Naive thymus-derived CD4-positive, alpha-beta T cell (primary cell): ENCODE measurements at regions not wholly inside any gene's neighbourhood (a gene's known extent, or its start where the extent isn't known, plus 50 kb on each side); places are given as distances from the start of the nearest gene placed in this dataset.
A peak's percentile ranks its signal among the peaks of the same experiment; 100 is the strongest.

Source experiments
- ATAC-seq: fragments of 150-1000 bp; cut with Tn5 transposase; 2 replicates; pipeline ENCODE4 v1.10.0; 2021; ENCODE audit warnings: mild to moderate bottlenecking, moderate library complexity
- CTCF ChIA-PET: fragments of 350-600 bp; sonication (Branson Sonifier 250); formaldehyde crosslinking; loops from one replicate; lab custom pipeline; 2021; ENCODE audit warnings: antibody characterized with exemption; lab: Charles Lee
- POLR2A ChIA-PET: fragments of 350-600 bp; sonication (Branson Sonifier 250); formaldehyde crosslinking; loops from one replicate; lab custom pipeline; 2021; ENCODE audit warnings: antibody characterized with exemption, inconsistent platforms; lab: Charles Lee
- DNase-seq, 9 donors: peaks; one replicate each; pipeline versions ENCODE4 v3.0.0 to v3.0.0-alpha.2; 2020 to 2022; ENCODE audit warnings: mixed read lengths in 1 of 9
- H3K27ac ChIP-seq: one replicate; pipeline ENCODE4 v1.7.0; 2013; ENCODE audit warnings: mild to moderate bottlenecking, low read depth, low read length, moderate library complexity
- H3K27me3 ChIP-seq, 2 donors: one replicate each; pipeline ENCODE4 v1.7.0; 2013; ENCODE audit warnings: low read length in 2 of 2, mild to moderate bottlenecking in 2 of 2, moderate library complexity in 2 of 2; ENCODE audit not compliant: control insufficient read depth in 2 of 2, insufficient read depth in 2 of 2
- H3K36me3 ChIP-seq, 3 experiments: 1 replicate in 2 of 3; 2 replicates in 1 of 3; pipeline ENCODE4 v1.7.0; 2013; ENCODE audit warnings: low read length in 3 of 3, mild to moderate bottlenecking in 3 of 3, moderate library complexity in 1 of 3; ENCODE audit not compliant: insufficient read depth in 3 of 3, control insufficient read depth in 2 of 3
- H3K4me1 ChIP-seq, 2 donors: one replicate each; pipeline ENCODE4 v1.7.0; 2013; ENCODE audit warnings: low read length in 2 of 2, mild to moderate bottlenecking in 2 of 2, moderate library complexity in 1 of 2; ENCODE audit not compliant: control insufficient read depth in 2 of 2, insufficient read depth in 2 of 2
- H3K4me3 ChIP-seq: 2 replicates; pipeline ENCODE4 v1.7.0; 2013; ENCODE audit warnings: mild to moderate bottlenecking, low read length
- H3K9me3 ChIP-seq, 3 experiments: 1 replicate in 2 of 3; 2 replicates in 1 of 3; pipeline ENCODE4 v1.7.0; 2013; ENCODE audit warnings: low read length in 3 of 3; ENCODE audit not compliant: control insufficient read depth in 2 of 3
- H3K27ac Mint-ChIP-seq, 9 donors: one replicate each; pipeline ENCODE4 v1.8.0; 2020 to 2022; ENCODE audit warnings: mixed read lengths in 9 of 9, mild to moderate bottlenecking in 8 of 9, moderate library complexity in 5 of 9, inconsistent platforms in 2 of 9
- H3K27me3 Mint-ChIP-seq, 5 donors: one replicate each; pipeline ENCODE4 v1.8.0; 2021 to 2022; ENCODE audit warnings: mixed read lengths in 5 of 5, mild to moderate bottlenecking in 1 of 5
- H3K36me3 Mint-ChIP-seq, 5 donors: one replicate each; pipeline ENCODE4 v1.8.0; 2020 to 2022; ENCODE audit warnings: mixed read lengths in 5 of 5, mild to moderate bottlenecking in 3 of 5, inconsistent platforms in 1 of 5
- H3K4me1 Mint-ChIP-seq, 7 donors: one replicate each; pipeline ENCODE4 v1.8.0; 2020 to 2022; ENCODE audit warnings: mixed read lengths in 7 of 7, mild to moderate bottlenecking in 3 of 7, inconsistent platforms in 1 of 7
- H3K4me3 Mint-ChIP-seq, 10 donors: one replicate each; pipeline ENCODE4 v1.8.0; 2020 to 2022; ENCODE audit warnings: mild to moderate bottlenecking in 10 of 10, mixed read lengths in 10 of 10, moderate library complexity in 6 of 10, inconsistent platforms in 2 of 10
- H3K9me3 Mint-ChIP-seq, 11 donors: one replicate each; pipeline ENCODE4 v1.8.0; 2020 to 2022; ENCODE audit warnings: mixed read lengths in 11 of 11, mild to moderate bottlenecking in 4 of 11, inconsistent platforms in 1 of 11, moderate library complexity in 1 of 11
- intact Hi-C, 2 donors: fragments of 100-400 bp; cut with micrococcal nuclease; formaldehyde crosslinking; loops; one replicate each; pipeline ENCODE4 v1.15.1; 2023

- H3K4me1 Mint-ChIP-seq, result peaks cover 0 to 17% (median 13%) of the 10 kb centered on the region in 7 donors
- peaks cover 0 to 2% (median 0%) of the 10 kb centered on the region in 11 donors for H3K9me3 Mint-ChIP-seq
- ATAC-seq (no peak), DNase-seq (no peak)
- no peaks in the 10 kb centered on the region for H3K36me3 Mint-ChIP-seq
- Histone ChIP-seq H3K4me1 (no peaks in the 10 kb centered on the region), H3K36me3 (no peaks in the 10 kb centered on the region), H3K27me3 (peaks cover 3 to 6% of the 10 kb centered on the region in 2 donors), H3K4me3 (no peak overlapping the region), H3K9me3 (no peaks in the 10 kb centered on the region), H3K27ac (no peak overlapping the region)
- H3K27me3 Mint-ChIP-seq, result peaks cover 49 to 68% (median 59%) of the 10 kb centered on the region in 5 donors
- H3K27ac Mint-ChIP-seq, result no peak overlapping the region
- ChIA-PET CTCF (no interaction called here), POLR2A (no interaction called here)
- H3K4me3 Mint-ChIP-seq, result peak overlapping the region in 9 of 10 donors; percentile 38 to 71 (median 51)
- intact Hi-C loops, result loop anchor here in 1 of 2 donors (5.0 kb wide), 1 partner anchor 261 kb away; no protein-coding TSS in a partner anchor
Observed at GRCh38 chr13:94968757-94969086, 256.4 kb upstream of the SOX21 start.

- H3K9me3 Mint-ChIP-seq, result peaks cover 0 to 2% (median 0%) of the 10 kb centered on the region in 11 donors
- Histone ChIP-seq H3K4me1 (no peaks in the 10 kb centered on the region), H3K9me3 (no peaks in the 10 kb centered on the region), H3K4me3 (no peak overlapping the region), H3K27ac (no peak overlapping the region), H3K36me3 (no peaks in the 10 kb centered on the region), H3K27me3 (peaks cover 3 to 6% of the 10 kb centered on the region in 2 donors)
- H3K27ac Mint-ChIP-seq, result no peak overlapping the region
- POLR2A ChIA-PET, result no interaction called here
- H3K4me3 Mint-ChIP-seq, result peak overlapping the region in 8 of 10 donors; percentile 38 to 71 (median 53)
- CTCF ChIA-PET, result no interaction called here
- peaks cover 54 to 73% (median 61%) of the 10 kb centered on the region in 5 donors for H3K27me3 Mint-ChIP-seq
- intact Hi-C loops, result loop anchor here in 1 of 2 donors (5.0 kb wide), 1 partner anchor 261 kb away; no protein-coding TSS in a partner anchor
- peaks cover 0 to 17% (median 13%) of the 10 kb centered on the region in 7 donors for H3K4me1 Mint-ChIP-seq
- ATAC-seq (no peak), DNase-seq (no peak)
- H3K36me3 Mint-ChIP-seq, result no peaks in the 10 kb centered on the region
Observed at GRCh38 chr13:94968040-94968756, 255.9 kb upstream of the SOX21 start.

DNA sequence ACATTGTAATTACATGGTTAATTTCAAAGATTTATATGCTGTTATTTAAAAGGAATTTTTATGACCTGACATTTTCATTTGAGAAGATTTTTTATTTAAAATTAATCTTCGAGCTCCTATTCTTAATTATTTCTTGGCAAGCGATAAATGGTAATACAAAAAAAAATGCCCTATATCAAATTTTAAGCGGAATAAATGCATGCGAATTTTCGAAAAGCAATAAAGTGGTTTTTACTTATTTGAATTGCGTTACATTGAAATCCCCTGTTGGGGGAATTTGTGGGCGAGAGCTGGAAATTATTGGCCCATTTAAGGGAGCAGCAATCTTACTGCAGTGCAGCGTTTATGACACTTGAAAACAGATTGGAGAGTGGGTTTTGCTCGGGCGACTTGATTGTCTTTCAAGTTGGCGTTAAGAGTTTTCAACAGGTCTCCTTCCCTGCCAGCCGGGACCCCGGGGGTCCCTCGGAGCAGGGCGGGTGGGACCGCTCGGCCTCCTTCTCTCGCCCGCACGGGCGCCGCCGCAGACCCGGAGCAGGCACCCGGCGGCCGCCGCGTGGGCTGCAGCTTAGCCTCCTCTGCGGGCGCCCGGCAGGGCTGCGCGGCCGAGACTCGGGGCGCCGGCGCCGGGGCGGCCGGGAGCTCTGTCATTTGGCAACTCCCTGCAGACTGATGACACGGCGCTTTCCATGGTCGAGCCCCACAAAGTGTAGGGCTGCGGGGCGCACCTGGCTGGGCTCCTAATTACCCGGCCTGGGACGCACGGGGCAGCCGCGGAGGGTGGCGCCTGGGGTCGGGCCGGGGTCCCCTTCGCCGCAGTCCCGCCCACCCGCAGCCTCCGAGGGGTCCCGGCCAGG, 255.1 kb upstream of the SOX21 start:
- ChIA-PET CTCF (no interaction called here), POLR2A (no interaction called here)
- intact Hi-C loops, result loop anchor here in 1 of 2 donors (5.0 kb wide), 1 partner anchor 260 kb away; no protein-coding TSS in a partner anchor
- Mint-ChIP-seq H3K9me3 (peaks cover 0 to 2% (median 0%) of the 10 kb centered on the region in 11 donors), H3K4me1 (peaks cover 0 to 17% (median 13%) of the 10 kb centered on the region in 7 donors), H3K36me3 (no peaks in the 10 kb centered on the region), H3K27ac (no peak overlapping the region), H3K27me3 (peaks cover 56 to 81% (median 65%) of the 10 kb centered on the region in 5 donors), H3K4me3 (peak overlapping the region in 8 of 10 donors; percentile 41 to 72 (median 65))
- Histone ChIP-seq H3K36me3 (no peaks in the 10 kb centered on the region), H3K9me3 (no peaks in the 10 kb centered on the region), H3K4me3 (no peak overlapping the region), H3K27ac (no peak overlapping the region), H3K27me3 (peaks cover 3 to 6% of the 10 kb centered on the region in 2 donors), H3K4me1 (no peaks in the 10 kb centered on the region)
- DNase-seq, result peak in 1 of 9 donors; percentile 35
- ATAC-seq, result peak; percentile 29

DNA sequence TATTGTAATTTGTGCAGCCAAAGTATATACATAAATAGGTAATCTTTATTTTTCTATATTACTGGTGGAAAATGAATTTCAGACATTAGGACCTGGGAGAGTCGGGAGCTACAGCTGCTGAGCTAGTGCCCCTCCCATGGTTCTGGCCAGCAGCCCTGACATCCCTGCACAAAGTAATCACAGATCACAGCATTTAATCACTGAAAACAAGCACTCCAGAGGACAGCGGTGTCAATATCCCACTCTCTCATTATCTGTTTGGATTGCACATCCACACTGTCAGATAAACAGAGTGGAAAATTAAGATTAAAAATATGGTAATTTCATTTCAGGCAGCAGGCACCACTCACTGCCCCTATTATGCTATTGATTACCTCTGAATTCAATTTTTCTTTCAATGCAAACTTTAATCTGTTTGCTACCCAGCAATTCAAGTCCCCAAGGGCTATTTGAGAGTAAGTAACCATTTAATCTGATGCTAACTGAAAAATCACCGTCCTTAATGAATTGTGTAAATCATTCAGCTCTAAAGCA, 254.1 kb upstream of the SOX21 start:
- Mint-ChIP-seq H3K4me3 (peak overlapping the region in 6 of 10 donors; percentile 14 to 67 (median 54)), H3K27me3 (peaks cover 60 to 82% (median 69%) of the 10 kb centered on the region in 5 donors), H3K4me1 (peaks cover 0 to 17% (median 13%) of the 10 kb centered on the region in 7 donors), H3K36me3 (no peaks in the 10 kb centered on the region), H3K27ac (no peak overlapping the region), H3K9me3 (peaks cover 0 to 2% (median 0%) of the 10 kb centered on the region in 11 donors)
- DNase-seq (no peak), ATAC-seq (no peak)
- Histone ChIP-seq H3K36me3 (no peaks in the 10 kb centered on the region), H3K4me3 (no peak overlapping the region), H3K27ac (no peak overlapping the region), H3K27me3 (peaks cover 3 to 6% of the 10 kb centered on the region in 2 donors), H3K4me1 (no peaks in the 10 kb centered on the region), H3K9me3 (no peaks in the 10 kb centered on the region)
- POLR2A ChIA-PET, result no interaction called here
- CTCF ChIA-PET, result no interaction called here
- intact Hi-C loops, result loop anchor here in 1 of 2 donors (5.0 kb wide), 1 partner anchor 259 kb away; no protein-coding TSS in a partner anchor

- no peak overlapping the region for H3K4me3 ChIP-seq
- Mint-ChIP-seq H3K27me3 (peaks cover 21 to 39% (median 30%) of the 10 kb centered on the region in 5 donors), H3K4me3 (no peak overlapping the region), H3K27ac (no peak overlapping the region), H3K9me3 (no peaks in the 10 kb centered on the region), H3K4me1 (no peaks in the 10 kb centered on the region), H3K36me3 (no peaks in the 10 kb centered on the region)
- H3K9me3 ChIP-seq, result no peaks in the 10 kb centered on the region
- no peaks in the 10 kb centered on the region for H3K4me1 ChIP-seq
- CTCF ChIA-PET, result no interaction called here
- H3K36me3 ChIP-seq, result no peaks in the 10 kb centered on the region
- intact Hi-C loops, result no loop called here
- POLR2A ChIA-PET, result interaction anchor here (0.6 kb wide), 1 partner anchor 117 kb away, joined by 3 read pairs; no protein-coding TSS in a partner anchor
- ATAC-seq (no peak), DNase-seq (no peak)
- no peaks in the 10 kb centered on the region for H3K27me3 ChIP-seq
- H3K27ac ChIP-seq, result no peak overlapping the region
Observed at GRCh38 chr13:94959626-94960025, 247.3 kb upstream of the SOX21 start.

- no peak for DNase-seq
Observed at GRCh38 chr13:94956417-94957110, 244.2 kb upstream of the SOX21 start.

More at GRCh38 chr13:94956417-94957110, 244.2 kb upstream of the SOX21 start:
- H3K9me3 ChIP-seq, result no peaks in the 10 kb centered on the region
- no peaks in the 10 kb centered on the region for H3K36me3 ChIP-seq
- no peak overlapping the region for H3K27ac Mint-ChIP-seq
- no peaks in the 10 kb centered on the region for H3K27me3 ChIP-seq
- no peak overlapping the region for H3K4me3 ChIP-seq
- intact Hi-C loops, result no loop called here
- no peaks in the 10 kb centered on the region for H3K4me1 Mint-ChIP-seq
- H3K4me3 Mint-ChIP-seq, result no peak overlapping the region
- POLR2A ChIA-PET, result no interaction called here
- H3K27me3 Mint-ChIP-seq, result peaks cover 2 to 31% (median 16%) of the 10 kb centered on the region in 5 donors
- ATAC-seq, result no peak
- H3K9me3 Mint-ChIP-seq, result peaks cover 0 to 7% (median 0%) of the 10 kb centered on the region in 11 donors
- H3K4me1 ChIP-seq, result no peaks in the 10 kb centered on the region
- no peaks in the 10 kb centered on the region for H3K36me3 Mint-ChIP-seq
- CTCF ChIA-PET, result no interaction called here
- no peak overlapping the region for H3K27ac ChIP-seq
